ENCODE measurements at regions not wholly inside any gene's neighbourhood (a gene's known extent, or its start where the extent isn't known, plus 50 kb on each side); places are given as distances from the start of the nearest gene placed in this dataset.
"Not testable (repeated sequence)": the region's sequence is repeated elsewhere in the genome, so short reads cannot be mapped to it uniquely, and the experiment has no call there.

- H3K4me3 ChIP-seq (replicated peaks; ENCODE audit: low read depth, low read length); DNase-seq (ENCODE audit: low read depth): not testable (repeated sequence)
These were observed 250.1 kb upstream of the OR4C13 start for GRCh38 chr11:49702121-49702520.

- H3K4me3 ChIP-seq (replicated peaks; ENCODE audit: low read depth, low read length); DNase-seq (ENCODE audit: low read depth): not testable (repeated sequence)
These were observed 201.7 kb upstream of the OR4C13 start for GRCh38 chr11:49750447-49750846.

- DNase-seq (ENCODE audit: low read depth); H3K4me3 ChIP-seq (replicated peaks; ENCODE audit: low read depth, low read length): not testable (repeated sequence)
These were observed 201.2 kb upstream of the OR4C13 start for GRCh38 chr11:49750960-49751359.

GRCh38 chr11:49780791-49781190 is 171.4 kb upstream of the OR4C13 start:
- DNase-seq (ENCODE audit: low read depth); H3K4me3 ChIP-seq (replicated peaks; ENCODE audit: low read depth, low read length): not testable (repeated sequence)

DNA sequence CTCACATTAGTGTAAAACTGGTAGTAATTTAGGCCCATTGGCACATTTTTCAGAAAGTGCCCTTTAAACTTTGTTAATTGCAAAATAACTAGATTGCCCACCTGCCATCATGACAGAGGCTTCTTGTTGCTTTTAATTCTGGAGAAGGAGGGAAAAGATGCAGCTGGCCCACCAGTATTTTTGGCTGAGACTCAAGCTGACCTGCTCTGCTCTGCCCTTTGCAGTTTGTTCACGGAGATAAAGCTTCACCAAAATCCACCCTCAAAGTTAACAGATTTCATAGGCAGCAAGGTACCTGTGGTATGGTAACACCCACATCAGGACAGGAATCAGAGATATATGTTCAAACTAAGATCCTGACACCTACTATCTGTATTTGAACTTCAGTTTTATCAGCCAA is 170.2 kb upstream of the OR4C13 start:
- not testable (repeated sequence) for H3K4me3 ChIP-seq (replicated peaks; ENCODE audit: low read depth, low read length); DNase-seq (ENCODE audit: low read depth)

DNA sequence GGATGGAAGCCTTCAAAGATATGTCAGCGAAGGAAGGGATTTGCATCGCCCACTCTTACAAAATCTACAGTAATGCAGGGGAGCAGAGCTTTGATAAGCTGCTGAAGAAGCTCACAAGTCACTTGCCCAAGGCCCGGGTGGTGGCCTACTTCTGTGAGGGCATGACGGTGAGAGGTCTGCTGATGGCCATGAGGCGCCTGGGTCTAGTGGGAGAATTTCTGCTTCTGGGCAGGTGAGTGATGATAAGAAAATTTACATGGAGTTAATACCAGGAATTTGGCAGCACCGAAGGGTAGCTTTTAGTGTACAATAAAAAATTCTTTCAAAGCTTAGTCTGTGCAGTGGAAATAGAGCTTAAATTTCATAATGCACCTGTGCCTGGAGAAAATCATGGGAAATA is 168.3 kb upstream of the OR4C13 start:
- DNase-seq (ENCODE audit: low read depth), result not testable (repeated sequence)

DNA sequence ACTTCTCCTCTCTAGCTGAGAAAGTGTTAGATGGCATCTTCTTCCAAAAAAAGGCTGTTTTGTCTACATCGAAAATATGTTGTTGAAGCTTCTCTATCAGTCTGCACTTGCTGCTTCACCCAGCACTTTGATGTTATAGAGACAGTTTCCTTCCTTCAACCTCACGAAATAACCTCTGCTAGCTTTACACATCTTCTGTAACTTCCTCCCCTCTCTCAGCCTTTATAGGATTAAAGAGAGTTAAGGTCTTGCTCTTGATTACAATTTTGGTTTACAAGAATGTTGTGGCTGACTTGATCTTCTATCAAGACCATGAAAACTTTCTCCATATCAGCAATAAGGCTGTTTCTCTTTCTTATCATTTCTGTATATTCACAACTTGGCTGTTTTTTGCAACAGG is 162.4 kb upstream of the OR4C13 start:
- not testable (repeated sequence) for H3K4me3 ChIP-seq (replicated peaks; ENCODE audit: low read depth, low read length); DNase-seq (ENCODE audit: low read depth)

More for the DNA sequence above, 168.3 kb upstream of the OR4C13 start:
- H3K4me3 ChIP-seq (replicated peaks; ENCODE audit: low read depth, low read length), result not testable (repeated sequence)

DNA sequence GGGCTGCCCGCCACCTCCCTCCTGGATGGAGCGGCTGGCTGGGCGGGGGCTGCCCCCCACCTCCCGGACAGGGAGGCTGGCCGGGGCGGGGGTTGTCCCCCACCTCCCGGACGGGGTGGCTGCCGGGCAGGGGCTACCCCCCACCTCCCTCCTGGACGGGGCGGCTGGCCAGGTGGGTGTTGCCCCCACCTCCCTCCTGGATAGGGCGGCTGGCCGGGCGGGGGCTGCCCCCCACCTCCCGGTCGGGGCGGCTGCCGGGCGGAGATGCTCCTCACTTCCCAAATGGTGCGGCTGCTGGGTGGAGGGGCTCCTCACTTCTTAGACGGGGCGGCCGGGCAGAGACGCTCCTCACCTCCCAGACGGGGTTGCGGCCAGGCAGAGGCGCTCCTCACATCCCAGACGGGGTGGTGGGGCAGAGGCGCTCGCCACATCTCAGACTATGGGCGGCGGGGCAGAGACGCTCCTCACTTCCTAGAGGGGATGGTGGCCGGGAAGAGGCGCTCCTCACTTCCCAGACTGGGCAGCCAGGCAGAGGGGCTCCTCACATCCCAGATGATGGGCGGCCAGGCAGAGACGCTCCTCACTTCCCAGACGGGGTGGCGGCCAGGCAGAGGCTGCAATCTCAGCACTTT is 153.9 kb upstream of the OR4C13 start:
- not testable (repeated sequence) for DNase-seq (ENCODE audit: low read depth); H3K4me3 ChIP-seq (replicated peaks; ENCODE audit: low read depth, low read length)

GRCh38 chr11:49817705-49818430 is 134.3 kb upstream of the OR4C13 start:
- not testable (repeated sequence) for H3K4me3 ChIP-seq (replicated peaks; ENCODE audit: low read depth, low read length); DNase-seq (ENCODE audit: low read depth)

DNA sequence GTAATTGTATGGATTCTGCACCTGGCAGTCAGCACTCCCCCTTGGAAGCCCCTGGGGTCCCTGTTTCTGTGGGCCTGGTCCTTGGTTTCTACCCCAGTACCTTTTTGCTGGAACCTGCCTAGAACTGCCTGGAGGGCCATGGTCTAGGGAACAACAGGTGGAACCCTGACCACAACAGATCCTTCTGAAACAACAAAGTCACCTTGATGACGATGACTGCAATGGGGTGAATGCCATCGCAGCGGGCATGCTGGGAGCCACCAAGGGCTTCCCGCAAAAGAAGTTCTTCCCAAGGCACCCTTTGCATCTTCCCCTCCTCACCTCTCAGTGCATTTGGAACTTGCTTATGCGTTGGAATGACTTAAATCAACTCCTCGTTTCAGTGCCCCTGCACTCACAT is 129.0 kb upstream of the OR4C13 start:
- not testable (repeated sequence) for H3K4me3 ChIP-seq (replicated peaks; ENCODE audit: low read depth, low read length); DNase-seq (ENCODE audit: low read depth)

DNA sequence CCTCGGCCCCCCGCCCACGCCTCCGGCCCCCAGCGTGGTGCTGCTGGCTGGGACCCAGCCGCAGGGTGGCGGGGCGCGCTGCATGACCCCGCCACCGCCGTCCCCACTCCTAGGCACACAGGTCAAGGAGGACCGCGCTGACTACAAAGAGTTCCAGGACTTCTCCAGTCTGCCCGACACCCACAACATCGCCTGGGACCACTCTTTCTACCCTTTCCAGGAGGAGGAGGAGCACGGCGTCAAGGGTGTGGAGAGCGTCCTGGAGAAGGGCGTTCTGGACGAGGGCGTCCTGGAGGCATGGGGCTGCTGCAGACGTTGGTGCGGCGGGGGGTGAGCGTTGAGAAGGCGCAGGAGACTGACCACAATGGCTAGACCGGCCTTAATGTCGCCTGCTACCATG is 101.7 kb upstream of the OR4C13 start:
- DNase-seq (ENCODE audit: low read depth); H3K4me3 ChIP-seq (replicated peaks; ENCODE audit: low read depth, low read length): not testable (repeated sequence)

- no peak for TF ChIP-seq CTCF (IDR thresholded peaks at IDR 0.05; ENCODE audit: low read length, missing control alignments)
- DNase-seq (ENCODE audit: low read depth), result no peak
- no peak overlapping the region for H3K4me3 ChIP-seq (replicated peaks; ENCODE audit: low read depth, low read length)
These were observed 100.7 kb upstream of the OR4C13 start for GRCh38 chr11:49851511-49851910.

GRCh38 chr11:49851971-49852389 is 100.2 kb upstream of the OR4C13 start:
- DNase-seq (ENCODE audit: low read depth), result no peak
- H3K4me3 ChIP-seq (replicated peaks; ENCODE audit: low read depth, low read length), result no peak overlapping the region
- TF ChIP-seq CTCF (IDR thresholded peaks at IDR 0.05; ENCODE audit: low read length, missing control alignments), result no peak

DNA sequence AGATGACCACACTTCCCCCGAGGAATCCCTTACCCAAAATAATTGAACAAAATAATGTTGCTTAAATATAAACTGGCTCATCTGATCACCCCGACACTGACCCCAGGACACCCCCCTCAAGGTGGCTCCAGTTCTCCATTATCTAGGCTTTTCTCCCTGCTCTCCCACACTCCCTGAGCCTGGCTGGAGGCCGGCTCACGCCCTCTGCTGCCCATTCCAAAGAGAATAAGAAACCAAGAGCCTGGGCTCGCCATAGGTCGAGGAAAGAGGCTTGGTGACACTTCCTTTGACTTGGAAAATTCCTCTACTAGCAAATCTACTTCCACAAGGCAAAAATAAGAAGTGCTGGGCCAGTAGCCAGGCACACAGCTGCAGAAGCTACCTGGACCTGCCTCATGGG is 63.3 kb upstream of the OR4C13 start:
- not testable (repeated sequence) for DNase-seq (ENCODE audit: low read depth); H3K4me3 ChIP-seq (replicated peaks; ENCODE audit: low read depth, low read length)

- not testable (repeated sequence) for H3K4me3 ChIP-seq (replicated peaks; ENCODE audit: low read depth, low read length); DNase-seq (ENCODE audit: low read depth)
These were observed 60.1 kb upstream of the OR4C13 start for GRCh38 chr11:49891910-49892671.

- DNase-seq (ENCODE audit: low read depth); H3K4me3 ChIP-seq (replicated peaks; ENCODE audit: low read depth, low read length): not testable (repeated sequence)
These were observed 58.7 kb upstream of the OR4C13 start for GRCh38 chr11:49893442-49893841.
